WI38 (cell line): ENCODE measurements at regions not wholly inside any gene's neighbourhood (a gene's known extent, or its start where the extent isn't known, plus 50 kb on each side); places are given as distances from the start of the nearest gene placed in this dataset.

ENCODE experiments used
- H3K4me3 ChIP-seq: 2 replicates; pipeline ENCODE4 v1.5.1; 2011; ENCODE audit warnings: low read depth, mild to moderate bottlenecking, control low read depth, low read length
- CTCF ChIP-seq: IDR thresholded peaks from 2 replicates; pipeline ENCODE4 v1.5.1; 2012; ENCODE audit warnings: low read depth, mild to moderate bottlenecking, control low read depth, low read length

GRCh38 chr7:156318426-156318825, 322.1 kb upstream of the RNF32 start:
- TF ChIP-seq CTCF: no peak
- H3K4me3 ChIP-seq: no peak overlapping the region

GRCh38 chr7:156309016-156309620, 331.5 kb upstream of the RNF32 start:
- H3K4me3 ChIP-seq: no peak overlapping the region
- no peak for TF ChIP-seq CTCF

GRCh38 chr7:156307193-156307592, 333.4 kb upstream of the RNF32 start:
- no peak for TF ChIP-seq CTCF
- no peak overlapping the region for H3K4me3 ChIP-seq

- TF ChIP-seq CTCF: no peak
- H3K4me3 ChIP-seq: no peak overlapping the region
Measured at GRCh38 chr7:156305351-156305750, 335.2 kb upstream of the RNF32 start.

- H3K4me3 ChIP-seq: no peak overlapping the region
- TF ChIP-seq CTCF: no peak
Measured at GRCh38 chr7:156282816-156283215, 357.8 kb upstream of the RNF32 start.

- H3K4me3 ChIP-seq: no peak overlapping the region
- TF ChIP-seq CTCF: no peak
Measured at GRCh38 chr7:156279635-156280034, 360.9 kb upstream of the RNF32 start.

GRCh38 chr7:156275292-156275691, 365.3 kb upstream of the RNF32 start:
- TF ChIP-seq CTCF: no peak
- no peak overlapping the region for H3K4me3 ChIP-seq
